ENCODE measurements at regions not wholly inside any gene's neighbourhood (a gene's known extent, or its start where the extent isn't known, plus 50 kb on each side); places are given as distances from the start of the nearest gene placed in this dataset.

DNA sequence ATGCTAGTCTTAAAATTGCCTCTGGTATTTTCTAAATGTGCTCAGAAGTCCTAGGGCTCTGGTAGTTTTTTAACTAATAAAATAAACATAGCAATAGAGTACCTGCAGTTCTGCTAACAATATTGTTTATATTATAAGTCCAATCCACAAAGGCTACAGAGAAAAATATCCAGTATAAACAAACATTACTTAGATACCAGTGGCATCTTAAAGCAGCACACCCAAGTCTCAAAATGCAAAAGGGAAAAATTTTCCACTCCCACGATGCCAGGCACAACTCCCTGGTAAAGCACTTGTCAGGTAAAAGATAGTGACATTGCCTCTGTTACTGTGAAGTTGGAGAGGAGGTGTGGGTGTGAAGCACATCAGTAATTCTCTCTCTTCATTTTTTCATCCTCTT, 123.3 kb downstream of the OGFRL1 start:
- TF ChIP-seq, protein P1, sequence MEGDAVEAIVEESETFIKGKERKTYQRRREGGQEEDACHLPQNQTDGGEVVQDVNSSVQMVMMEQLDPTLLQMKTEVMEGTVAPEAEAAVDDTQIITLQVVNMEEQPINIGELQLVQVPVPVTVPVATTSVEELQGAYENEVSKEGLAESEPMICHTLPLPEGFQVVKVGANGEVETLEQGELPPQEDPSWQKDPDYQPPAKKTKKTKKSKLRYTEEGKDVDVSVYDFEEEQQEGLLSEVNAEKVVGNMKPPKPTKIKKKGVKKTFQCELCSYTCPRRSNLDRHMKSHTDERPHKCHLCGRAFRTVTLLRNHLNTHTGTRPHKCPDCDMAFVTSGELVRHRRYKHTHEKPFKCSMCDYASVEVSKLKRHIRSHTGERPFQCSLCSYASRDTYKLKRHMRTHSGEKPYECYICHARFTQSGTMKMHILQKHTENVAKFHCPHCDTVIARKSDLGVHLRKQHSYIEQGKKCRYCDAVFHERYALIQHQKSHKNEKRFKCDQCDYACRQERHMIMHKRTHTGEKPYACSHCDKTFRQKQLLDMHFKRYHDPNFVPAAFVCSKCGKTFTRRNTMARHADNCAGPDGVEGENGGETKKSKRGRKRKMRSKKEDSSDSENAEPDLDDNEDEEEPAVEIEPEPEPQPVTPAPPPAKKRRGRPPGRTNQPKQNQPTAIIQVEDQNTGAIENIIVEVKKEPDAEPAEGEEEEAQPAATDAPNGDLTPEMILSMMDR (IDR thresholded peaks at IDR 0.05; ENCODE audit: low read depth, low read length), result no peak
- no peak for TF ChIP-seq POLR2A (IDR thresholded peaks at IDR 0.05; ENCODE audit: extremely low read depth, insufficient read length)
- TF ChIP-seq, protein P2, sequence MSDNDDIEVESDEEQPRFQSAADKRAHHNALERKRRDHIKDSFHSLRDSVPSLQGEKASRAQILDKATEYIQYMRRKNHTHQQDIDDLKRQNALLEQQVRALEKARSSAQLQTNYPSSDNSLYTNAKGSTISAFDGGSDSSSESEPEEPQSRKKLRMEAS (IDR thresholded peaks at IDR 0.05; ENCODE audit: low read depth, low read length), result no peak
